ENCODE measurements at regions not wholly inside any gene's neighbourhood (a gene's known extent, or its start where the extent isn't known, plus 50 kb on each side); places are given as distances from the start of the nearest gene placed in this dataset.
"Not testable (repeated sequence)": the region's sequence is repeated elsewhere in the genome, so short reads cannot be mapped to it uniquely, and the experiment has no call there.

DNA sequence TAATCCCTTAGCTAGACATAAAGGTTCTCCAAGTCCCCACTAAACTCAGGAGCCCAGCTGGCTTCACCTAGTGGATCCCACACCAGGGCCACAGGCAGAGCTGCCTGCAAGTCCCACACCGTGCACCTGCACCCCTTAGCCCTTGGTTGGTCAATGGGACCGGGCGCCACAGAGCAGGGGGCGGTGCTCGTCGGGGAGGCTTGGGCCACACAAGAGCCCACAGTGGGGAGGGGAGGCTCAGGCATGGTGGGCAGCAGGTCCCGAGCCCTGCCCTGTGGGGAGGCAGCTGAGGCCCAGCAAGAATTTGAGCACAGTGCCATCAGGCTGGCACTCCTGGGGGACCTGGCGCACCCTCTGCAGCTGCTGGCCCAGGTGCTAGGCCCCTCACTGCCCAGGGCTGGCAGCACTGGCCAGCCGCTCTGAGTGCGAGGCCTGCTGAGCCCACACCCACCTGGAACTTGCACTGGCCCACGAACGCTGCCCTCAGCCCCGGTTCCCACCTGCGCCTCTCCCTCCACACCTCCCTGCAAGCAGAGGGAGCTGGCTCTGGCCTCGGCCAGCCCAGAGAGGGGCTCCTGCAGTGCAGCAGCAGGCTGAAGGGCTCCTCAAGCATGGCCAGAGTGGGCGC, 101.7 kb upstream of the PGR start:
- DNase-seq; ATAC-seq; intact Hi-C loops (cut with micrococcal nuclease): not testable (repeated sequence)

- DNase-seq: no peak
- no peak for ATAC-seq
These were observed 97.0 kb upstream of the PGR start for GRCh38 chr11:101226617-101227016.

GRCh38 chr11:101224221-101224620, 94.6 kb upstream of the PGR start:
- ATAC-seq: no peak
- intact Hi-C loops (cut with micrococcal nuclease): no loop called here
- no peak for DNase-seq

More at GRCh38 chr11:101226617-101227016, 97.0 kb upstream of the PGR start:
- intact Hi-C loops (cut with micrococcal nuclease): no loop called here

DNA sequence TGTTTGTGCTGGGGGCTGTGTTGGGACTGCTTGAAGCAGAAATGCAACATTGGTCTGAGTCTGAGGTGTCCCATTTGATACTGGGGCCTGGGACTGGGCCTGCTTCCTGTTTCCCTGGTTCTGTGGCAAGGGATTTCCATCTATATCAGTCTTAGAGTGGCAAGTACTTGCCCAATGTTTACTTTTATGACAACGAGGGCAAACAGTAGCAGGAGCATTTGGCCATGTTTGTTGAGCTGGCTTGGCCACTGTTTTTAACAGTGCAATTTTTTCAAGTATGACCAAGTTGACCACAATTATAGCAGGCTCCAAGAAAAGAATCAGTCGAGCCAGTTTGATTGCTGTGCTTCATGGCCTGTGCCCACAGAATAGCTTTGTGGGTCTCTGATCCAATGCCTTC, 88.5 kb upstream of the PGR start:
- intact Hi-C loops (cut with micrococcal nuclease); DNase-seq; ATAC-seq: not testable (repeated sequence)

DNA sequence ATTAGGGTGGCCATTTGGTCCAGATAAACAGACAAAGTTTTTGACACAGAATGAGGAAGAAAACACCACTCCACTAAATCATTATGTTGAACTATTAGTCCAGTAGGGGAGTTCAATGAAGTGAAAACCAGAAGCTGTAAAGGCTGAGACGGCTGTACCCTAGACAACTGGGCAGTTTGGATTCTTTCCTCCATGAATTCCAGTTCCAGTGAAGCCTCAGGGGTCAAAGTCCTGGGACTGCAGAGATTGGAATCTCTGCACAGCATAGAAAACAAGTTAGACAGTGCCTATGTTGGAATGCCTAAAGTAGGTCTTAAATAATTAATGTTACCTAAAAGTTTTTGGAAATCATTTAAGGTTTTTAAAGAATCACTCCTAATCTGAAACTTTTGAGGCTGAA, 86.5 kb upstream of the PGR start:
- ATAC-seq; intact Hi-C loops (cut with micrococcal nuclease); DNase-seq: not testable (repeated sequence)

- intact Hi-C loops (cut with micrococcal nuclease): no loop called here
- ATAC-seq (no peak), DNase-seq (no peak)
These were observed 85.5 kb upstream of the PGR start for GRCh38 chr11:101215069-101215468.

- intact Hi-C loops (cut with micrococcal nuclease): no loop called here
- ATAC-seq: no peak
These were observed 81.9 kb upstream of the PGR start for GRCh38 chr11:101211407-101211975.

GRCh38 chr11:101202614-101203013, 73.0 kb upstream of the PGR start:
- intact Hi-C loops (cut with micrococcal nuclease): no loop called here
- DNase-seq: no peak
- ATAC-seq: no peak

More at GRCh38 chr11:101211407-101211975, 81.9 kb upstream of the PGR start:
- no peak for DNase-seq

GRCh38 chr11:101199416-101199815, 69.8 kb upstream of the PGR start:
- DNase-seq (no peak), ATAC-seq (no peak)
- intact Hi-C loops (cut with micrococcal nuclease): no loop called here

DNA sequence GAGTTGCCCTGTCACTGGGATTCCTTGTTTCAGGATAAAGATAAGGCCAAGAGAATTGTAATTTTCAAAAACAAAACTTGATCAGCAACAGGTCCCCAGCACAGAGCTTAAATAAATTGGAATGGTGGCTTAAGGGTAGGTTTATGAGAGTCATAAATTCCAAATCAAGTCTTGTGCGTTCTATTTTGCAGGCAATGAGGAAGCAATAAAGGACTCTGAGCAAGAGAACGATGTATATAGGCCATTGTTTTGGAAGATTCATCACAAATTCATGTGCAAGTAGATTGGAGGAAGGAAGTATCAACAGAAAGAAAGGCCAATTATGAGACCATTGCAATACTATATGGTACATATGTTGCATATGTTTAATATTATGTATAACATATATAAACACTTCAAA, 65.7 kb upstream of the PGR start:
- DNase-seq (no peak), ATAC-seq (no peak)
- intact Hi-C loops (cut with micrococcal nuclease): no loop called here

DNA sequence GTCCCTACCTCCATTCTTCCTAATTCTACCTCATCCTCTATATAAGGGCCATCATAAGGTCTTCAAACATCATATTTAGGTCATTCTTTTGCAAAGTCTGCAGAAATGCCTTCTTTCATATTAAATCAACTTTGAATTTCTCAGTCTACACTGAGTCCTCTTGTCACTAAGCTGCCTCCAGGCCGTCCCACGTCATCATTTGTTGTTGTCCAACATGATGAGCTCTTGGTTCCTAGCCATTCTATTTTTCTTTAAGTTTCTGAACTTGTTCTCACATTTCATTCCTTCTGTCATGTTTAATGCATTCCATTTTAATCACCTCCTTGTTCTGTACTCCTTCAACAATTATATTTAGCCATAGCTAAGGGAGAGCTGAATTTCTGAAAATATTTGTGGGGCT, 59.2 kb upstream of the PGR start:
- DNase-seq: no peak
- ATAC-seq: no peak
- intact Hi-C loops (cut with micrococcal nuclease): no loop called here

DNA sequence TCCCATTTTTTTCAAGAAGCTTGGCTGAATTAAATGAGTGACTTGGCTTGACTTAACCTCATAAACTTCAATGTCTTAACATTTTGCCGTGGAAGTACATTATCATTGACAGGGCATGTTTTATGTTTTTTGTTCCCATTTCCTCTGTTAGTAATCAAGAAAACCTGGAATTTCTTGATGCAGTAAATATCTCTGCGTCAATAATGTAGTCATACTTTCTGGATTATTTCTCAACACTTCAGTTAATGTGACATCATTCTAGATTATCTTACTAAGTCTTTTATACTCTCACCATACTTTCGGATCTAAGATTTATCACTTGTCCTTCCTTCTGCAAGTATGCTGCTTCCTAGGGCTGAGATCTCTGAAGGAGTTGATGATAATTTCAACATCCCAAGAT, 58.6 kb upstream of the PGR start:
- intact Hi-C loops (cut with micrococcal nuclease): no loop called here
- no peak for DNase-seq
- ATAC-seq: no peak

GRCh38 chr11:101187748-101188147, 58.1 kb upstream of the PGR start:
- ATAC-seq: peak; percentile 38
- no peak for DNase-seq
- intact Hi-C loops (cut with micrococcal nuclease): no loop called here

- intact Hi-C loops (cut with micrococcal nuclease): no loop called here
- DNase-seq: no peak
These were observed 56.4 kb upstream of the PGR start for GRCh38 chr11:101185985-101186384.

GRCh38 chr11:101182467-101182866, 52.9 kb upstream of the PGR start:
- no peak for DNase-seq
- no peak for ATAC-seq
- intact Hi-C loops (cut with micrococcal nuclease): no loop called here

More at GRCh38 chr11:101185985-101186384, 56.4 kb upstream of the PGR start:
- no peak for ATAC-seq

DNA sequence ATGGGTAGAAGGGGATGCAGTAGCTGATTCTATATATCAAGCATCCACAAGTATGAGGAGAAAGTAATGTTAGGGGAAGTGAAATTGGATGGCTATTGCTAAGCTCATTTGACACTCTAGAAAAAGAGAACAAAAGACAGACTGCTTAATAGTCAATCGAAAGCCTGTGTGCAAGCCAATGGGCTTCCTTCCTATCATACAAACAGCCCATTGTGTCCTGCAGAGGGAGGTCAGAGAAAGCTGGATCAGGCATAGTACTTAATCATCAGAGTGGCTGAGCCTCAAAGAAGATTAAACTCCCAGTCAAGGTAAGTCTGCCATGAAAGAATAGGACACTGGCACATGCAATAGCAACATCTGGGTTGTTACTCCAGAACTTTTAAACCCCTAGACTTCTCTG, 50.9 kb upstream of the PGR start:
- DNase-seq (no peak), ATAC-seq (no peak)
- intact Hi-C loops (cut with micrococcal nuclease): no loop called here
